ENCODE measurements at regions not wholly inside any gene's neighbourhood (a gene's known extent, or its start where the extent isn't known, plus 50 kb on each side); places are given as distances from the start of the nearest gene placed in this dataset.

DNA sequence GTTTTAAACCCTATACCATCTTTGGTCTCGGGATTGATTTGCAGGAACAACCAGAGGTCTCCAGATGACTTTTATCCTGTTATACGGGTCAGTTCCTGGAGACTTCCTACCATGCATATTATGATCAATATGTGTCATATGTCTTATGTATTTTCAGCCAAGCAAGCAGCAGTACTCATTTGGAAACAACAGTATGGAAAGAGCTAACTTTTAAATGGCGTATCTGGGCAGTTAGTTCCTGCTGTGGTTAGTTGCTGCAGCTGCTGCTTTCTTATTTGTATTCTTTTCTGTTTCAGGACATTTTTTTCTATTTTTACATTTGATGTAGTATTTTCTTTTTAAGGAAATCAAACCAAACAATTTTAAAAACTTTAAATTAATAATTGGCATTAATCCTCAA is 207.5 kb downstream of the MANEA start:
- Histone ChIP-seq H3K9me3 (no peaks in the 10 kb centered on the region), H3K4me1 (no peaks in the 10 kb centered on the region), H3K4me3 (no peak overlapping the region), H3K27ac (no peak overlapping the region), H3K4me2 (no peak overlapping the region)
- FAIRE-seq (no peak), ATAC-seq (no peak), DNase-seq (ENCODE audit: low read depth in 1 of 2, low spot score in 1 of 2) (no peak)
- WGBS (ENCODE audit: missing lambda C conversion rate): 4% methylated on average over 3 of the region's 3 CpGs
- TF ChIP-seq CHD4 (IDR thresholded peaks at IDR 0.05; ENCODE audit: borderline replicate concordance) (no peak), RAD21 (conservative IDR thresholded peaks at IDR 0.05 in 1 of 2, IDR thresholded peaks at IDR 0.05 in 1 of 2) (no peak), EP300 (IDR thresholded peaks at IDR 0.05) (no peak), RARB (CRISPR knock-in tag; IDR thresholded peaks at IDR 0.05) (no peak), JUNB (IDR thresholded peaks at IDR 0.05) (no peak), CEBPB (IDR thresholded peaks at IDR 0.05) (no peak), ZFP36 (IDR thresholded peaks at IDR 0.05; ENCODE audit: borderline replicate concordance, partially characterized antibody) (no peak), PHF8 (IDR thresholded peaks at IDR 0.05; ENCODE audit: borderline replicate concordance, low read depth) (no peak), ZC3H11A (IDR thresholded peaks at IDR 0.05) (no peak), MYC (IDR thresholded peaks at IDR 0.05; ENCODE audit: borderline replicate concordance, low read length) (no peak), BHLHE40 (IDR thresholded peaks at IDR 0.05; ENCODE audit: low read depth, low read length) (no peak), EHF (CRISPR knock-in tag; IDR thresholded peaks at IDR 0.05) (no peak)
- TF ChIP-seq, protein P1, sequence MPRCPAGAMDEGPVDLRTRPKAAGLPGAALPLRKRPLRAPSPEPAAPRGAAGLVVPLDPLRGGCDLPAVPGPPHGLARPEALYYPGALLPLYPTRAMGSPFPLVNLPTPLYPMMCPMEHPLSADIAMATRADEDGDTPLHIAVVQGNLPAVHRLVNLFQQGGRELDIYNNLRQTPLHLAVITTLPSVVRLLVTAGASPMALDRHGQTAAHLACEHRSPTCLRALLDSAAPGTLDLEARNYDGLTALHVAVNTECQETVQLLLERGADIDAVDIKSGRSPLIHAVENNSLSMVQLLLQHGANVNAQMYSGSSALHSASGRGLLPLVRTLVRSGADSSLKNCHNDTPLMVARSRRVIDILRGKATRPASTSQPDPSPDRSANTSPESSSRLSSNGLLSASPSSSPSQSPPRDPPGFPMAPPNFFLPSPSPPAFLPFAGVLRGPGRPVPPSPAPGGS (IDR thresholded peaks at IDR 0.05): no peak
- TF ChIP-seq, protein P2, sequence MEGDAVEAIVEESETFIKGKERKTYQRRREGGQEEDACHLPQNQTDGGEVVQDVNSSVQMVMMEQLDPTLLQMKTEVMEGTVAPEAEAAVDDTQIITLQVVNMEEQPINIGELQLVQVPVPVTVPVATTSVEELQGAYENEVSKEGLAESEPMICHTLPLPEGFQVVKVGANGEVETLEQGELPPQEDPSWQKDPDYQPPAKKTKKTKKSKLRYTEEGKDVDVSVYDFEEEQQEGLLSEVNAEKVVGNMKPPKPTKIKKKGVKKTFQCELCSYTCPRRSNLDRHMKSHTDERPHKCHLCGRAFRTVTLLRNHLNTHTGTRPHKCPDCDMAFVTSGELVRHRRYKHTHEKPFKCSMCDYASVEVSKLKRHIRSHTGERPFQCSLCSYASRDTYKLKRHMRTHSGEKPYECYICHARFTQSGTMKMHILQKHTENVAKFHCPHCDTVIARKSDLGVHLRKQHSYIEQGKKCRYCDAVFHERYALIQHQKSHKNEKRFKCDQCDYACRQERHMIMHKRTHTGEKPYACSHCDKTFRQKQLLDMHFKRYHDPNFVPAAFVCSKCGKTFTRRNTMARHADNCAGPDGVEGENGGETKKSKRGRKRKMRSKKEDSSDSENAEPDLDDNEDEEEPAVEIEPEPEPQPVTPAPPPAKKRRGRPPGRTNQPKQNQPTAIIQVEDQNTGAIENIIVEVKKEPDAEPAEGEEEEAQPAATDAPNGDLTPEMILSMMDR (IDR thresholded peaks at IDR 0.05): no peak
- TF ChIP-seq, protein P3, sequence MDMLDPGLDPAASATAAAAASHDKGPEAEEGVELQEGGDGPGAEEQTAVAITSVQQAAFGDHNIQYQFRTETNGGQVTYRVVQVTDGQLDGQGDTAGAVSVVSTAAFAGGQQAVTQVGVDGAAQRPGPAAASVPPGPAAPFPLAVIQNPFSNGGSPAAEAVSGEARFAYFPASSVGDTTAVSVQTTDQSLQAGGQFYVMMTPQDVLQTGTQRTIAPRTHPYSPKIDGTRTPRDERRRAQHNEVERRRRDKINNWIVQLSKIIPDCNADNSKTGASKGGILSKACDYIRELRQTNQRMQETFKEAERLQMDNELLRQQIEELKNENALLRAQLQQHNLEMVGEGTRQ (IDR thresholded peaks at IDR 0.05): no peak
- TF ChIP-seq, protein P4, sequence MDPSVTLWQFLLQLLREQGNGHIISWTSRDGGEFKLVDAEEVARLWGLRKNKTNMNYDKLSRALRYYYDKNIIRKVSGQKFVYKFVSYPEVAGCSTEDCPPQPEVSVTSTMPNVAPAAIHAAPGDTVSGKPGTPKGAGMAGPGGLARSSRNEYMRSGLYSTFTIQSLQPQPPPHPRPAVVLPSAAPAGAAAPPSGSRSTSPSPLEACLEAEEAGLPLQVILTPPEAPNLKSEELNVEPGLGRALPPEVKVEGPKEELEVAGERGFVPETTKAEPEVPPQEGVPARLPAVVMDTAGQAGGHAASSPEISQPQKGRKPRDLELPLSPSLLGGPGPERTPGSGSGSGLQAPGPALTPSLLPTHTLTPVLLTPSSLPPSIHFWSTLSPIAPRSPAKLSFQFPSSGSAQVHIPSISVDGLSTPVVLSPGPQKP (IDR thresholded peaks at IDR 0.05; ENCODE audit: low read depth, low read length): no peak
- ChIA-PET CTCF (no interaction called here), POLR2A (no interaction called here)

DNA sequence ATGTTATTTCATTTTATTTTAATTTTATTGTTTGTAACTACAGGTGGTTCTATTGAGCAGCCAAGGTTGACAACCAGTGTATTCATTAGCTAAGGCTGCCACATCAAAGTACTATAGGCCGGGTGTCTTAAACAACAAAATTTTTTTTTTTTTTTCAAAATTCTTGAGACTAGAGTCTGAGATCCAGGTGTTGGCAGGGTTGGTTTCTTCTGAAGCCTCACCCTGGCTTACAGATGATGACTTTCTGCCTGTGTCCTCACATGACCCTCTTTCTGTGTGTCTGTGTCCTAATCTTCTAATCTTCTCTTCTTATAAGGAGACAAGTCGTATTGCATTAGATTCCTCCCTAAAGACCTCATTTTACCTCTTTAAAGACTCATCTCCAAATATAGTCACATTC is 208.4 kb downstream of the MANEA start:
- TF ChIP-seq CHD4 (IDR thresholded peaks at IDR 0.05; ENCODE audit: borderline replicate concordance) (no peak), MAFK (IDR thresholded peaks at IDR 0.05; ENCODE audit: partially characterized antibody) (no peak), KDM5A (IDR thresholded peaks at IDR 0.05) (no peak), MAZ (IDR thresholded peaks at IDR 0.05; ENCODE audit: borderline replicate concordance, low read depth, low read length) (no peak), SMC3 (IDR thresholded peaks at IDR 0.05) (no peak), NFE2L2 (conservative IDR thresholded peaks at IDR 0.05; ENCODE audit: low read length) (no peak), CBX8 (IDR thresholded peaks at IDR 0.05) (no peak), FOSL2 (IDR thresholded peaks at IDR 0.05) (no peak), FOSL2 (CRISPR knock-in tag; IDR thresholded peaks at IDR 0.05) (no peak), CEBPB (IDR thresholded peaks at IDR 0.05) (no peak), FOXS1 (CRISPR knock-in tag; IDR thresholded peaks at IDR 0.05) (no peak)
- TF ChIP-seq, protein P5, sequence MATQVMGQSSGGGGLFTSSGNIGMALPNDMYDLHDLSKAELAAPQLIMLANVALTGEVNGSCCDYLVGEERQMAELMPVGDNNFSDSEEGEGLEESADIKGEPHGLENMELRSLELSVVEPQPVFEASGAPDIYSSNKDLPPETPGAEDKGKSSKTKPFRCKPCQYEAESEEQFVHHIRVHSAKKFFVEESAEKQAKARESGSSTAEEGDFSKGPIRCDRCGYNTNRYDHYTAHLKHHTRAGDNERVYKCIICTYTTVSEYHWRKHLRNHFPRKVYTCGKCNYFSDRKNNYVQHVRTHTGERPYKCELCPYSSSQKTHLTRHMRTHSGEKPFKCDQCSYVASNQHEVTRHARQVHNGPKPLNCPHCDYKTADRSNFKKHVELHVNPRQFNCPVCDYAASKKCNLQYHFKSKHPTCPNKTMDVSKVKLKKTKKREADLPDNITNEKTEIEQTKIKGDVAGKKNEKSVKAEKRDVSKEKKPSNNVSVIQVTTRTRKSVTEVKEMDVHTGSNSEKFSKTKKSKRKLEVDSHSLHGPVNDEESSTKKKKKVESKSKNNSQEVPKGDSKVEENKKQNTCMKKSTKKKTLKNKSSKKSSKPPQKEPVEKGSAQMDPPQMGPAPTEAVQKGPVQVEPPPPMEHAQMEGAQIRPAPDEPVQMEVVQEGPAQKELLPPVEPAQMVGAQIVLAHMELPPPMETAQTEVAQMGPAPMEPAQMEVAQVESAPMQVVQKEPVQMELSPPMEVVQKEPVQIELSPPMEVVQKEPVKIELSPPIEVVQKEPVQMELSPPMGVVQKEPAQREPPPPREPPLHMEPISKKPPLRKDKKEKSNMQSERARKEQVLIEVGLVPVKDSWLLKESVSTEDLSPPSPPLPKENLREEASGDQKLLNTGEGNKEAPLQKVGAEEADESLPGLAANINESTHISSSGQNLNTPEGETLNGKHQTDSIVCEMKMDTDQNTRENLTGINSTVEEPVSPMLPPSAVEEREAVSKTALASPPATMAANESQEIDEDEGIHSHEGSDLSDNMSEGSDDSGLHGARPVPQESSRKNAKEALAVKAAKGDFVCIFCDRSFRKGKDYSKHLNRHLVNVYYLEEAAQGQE (IDR thresholded peaks at IDR 0.05): no peak
- TF ChIP-seq, protein P6, sequence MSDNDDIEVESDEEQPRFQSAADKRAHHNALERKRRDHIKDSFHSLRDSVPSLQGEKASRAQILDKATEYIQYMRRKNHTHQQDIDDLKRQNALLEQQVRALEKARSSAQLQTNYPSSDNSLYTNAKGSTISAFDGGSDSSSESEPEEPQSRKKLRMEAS (IDR thresholded peaks at IDR 0.05): no peak
- FAIRE-seq (no peak), ATAC-seq (no peak), DNase-seq (ENCODE audit: low read depth in 1 of 2, low spot score in 1 of 2) (no peak)
- no peaks in the 10 kb centered on the region for H3K4me1 ChIP-seq
- WGBS (ENCODE audit: missing lambda C conversion rate): 3% methylated on average over 2 of the region's 2 CpGs
- no peaks in the 10 kb centered on the region for H3K9me3 ChIP-seq
- CTCF ChIA-PET: no interaction called here
- POLR2A ChIA-PET: no interaction called here
- H3K4me2 ChIP-seq: no peak overlapping the region
- no peak overlapping the region for H3K27ac ChIP-seq
- H3K4me3 ChIP-seq: no peak overlapping the region

Data from A549 (cell line).